Neural cell (in vitro differentiated cells): ENCODE measurements at regions not wholly inside any gene's neighbourhood (a gene's known extent, or its start where the extent isn't known, plus 50 kb on each side); places are given as distances from the start of the nearest gene placed in this dataset.

Source experiments
- EP300 ChIP-seq: fragments of 450-650 bp; conservative IDR thresholded peaks from 2 replicates; pipeline ENCODE4 v1.6.1; 2014; ENCODE audit warnings: antibody characterized with exemption, mild to moderate bottlenecking, moderate library complexity; ENCODE audit not compliant: poor library complexity, severe bottlenecking
- EZH2 ChIP-seq: fragments of 200-600, 300-800 bp; shearing (Covaris generic), sonication (generic); IDR thresholded peaks from 2 replicates; pipeline ENCODE4 v1.6.1; 2014; ENCODE audit warnings: antibody characterized with exemption, low read length, borderline replicate concordance, mild to moderate bottlenecking; ENCODE audit not compliant: insufficient read depth, poor library complexity, severe bottlenecking
- MXI1 ChIP-seq: fragments of 450-650 bp; conservative IDR thresholded peaks from 2 replicates; pipeline ENCODE4 v1.6.1; 2014; ENCODE audit warnings: antibody characterized with exemption, mild to moderate bottlenecking; ENCODE audit not compliant: poor library complexity, severe bottlenecking
- POLR2AphosphoS5 ChIP-seq: IDR thresholded peaks from 2 replicates; pipeline ENCODE4 v1.6.1; 2012
- SMC3 ChIP-seq: fragments of 450-650 bp; conservative IDR thresholded peaks from 2 replicates; pipeline ENCODE4 v1.6.1; 2014; ENCODE audit warnings: antibody characterized with exemption, mild to moderate bottlenecking, moderate library complexity; ENCODE audit not compliant: poor library complexity
- TAF1 ChIP-seq: IDR thresholded peaks from 2 replicates; pipeline ENCODE4 v1.6.1; 2012; ENCODE audit warnings: low read depth
- TF ChIP-seq, protein P1 (sequence below): fragments of 450-650 bp; IDR thresholded peaks from 2 replicates; pipeline ENCODE4 v1.5.1; 2014; ENCODE audit warnings: antibody characterized with exemption, mild to moderate bottlenecking, moderate library complexity; ENCODE audit not compliant: poor library complexity, severe bottlenecking
- TF ChIP-seq, protein P2 (sequence below): IDR thresholded peaks from 2 replicates; pipeline ENCODE4 v1.6.1; 2012; ENCODE audit warnings: borderline replicate concordance

DNA sequence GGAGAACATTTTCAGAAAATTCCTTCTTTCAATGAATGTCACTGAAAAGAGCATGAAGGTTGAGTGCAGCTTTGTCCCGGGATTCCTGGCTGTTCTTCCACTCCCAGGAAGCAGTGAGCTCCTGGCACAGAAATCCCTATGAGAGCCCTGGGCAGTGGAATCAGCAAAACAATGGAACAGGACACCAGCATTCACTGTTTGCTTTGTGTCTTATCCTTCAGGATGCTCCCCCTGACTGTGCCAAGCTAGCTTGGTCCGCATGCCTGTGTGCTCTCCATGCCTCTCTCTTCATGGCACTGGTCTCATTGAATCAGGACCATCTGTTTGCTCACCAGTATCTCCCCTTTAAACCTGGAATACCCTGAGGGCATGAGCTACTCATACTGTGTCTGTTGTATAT is 102.0 kb upstream of the GADL1 start:
- TF ChIP-seq, protein P1, sequence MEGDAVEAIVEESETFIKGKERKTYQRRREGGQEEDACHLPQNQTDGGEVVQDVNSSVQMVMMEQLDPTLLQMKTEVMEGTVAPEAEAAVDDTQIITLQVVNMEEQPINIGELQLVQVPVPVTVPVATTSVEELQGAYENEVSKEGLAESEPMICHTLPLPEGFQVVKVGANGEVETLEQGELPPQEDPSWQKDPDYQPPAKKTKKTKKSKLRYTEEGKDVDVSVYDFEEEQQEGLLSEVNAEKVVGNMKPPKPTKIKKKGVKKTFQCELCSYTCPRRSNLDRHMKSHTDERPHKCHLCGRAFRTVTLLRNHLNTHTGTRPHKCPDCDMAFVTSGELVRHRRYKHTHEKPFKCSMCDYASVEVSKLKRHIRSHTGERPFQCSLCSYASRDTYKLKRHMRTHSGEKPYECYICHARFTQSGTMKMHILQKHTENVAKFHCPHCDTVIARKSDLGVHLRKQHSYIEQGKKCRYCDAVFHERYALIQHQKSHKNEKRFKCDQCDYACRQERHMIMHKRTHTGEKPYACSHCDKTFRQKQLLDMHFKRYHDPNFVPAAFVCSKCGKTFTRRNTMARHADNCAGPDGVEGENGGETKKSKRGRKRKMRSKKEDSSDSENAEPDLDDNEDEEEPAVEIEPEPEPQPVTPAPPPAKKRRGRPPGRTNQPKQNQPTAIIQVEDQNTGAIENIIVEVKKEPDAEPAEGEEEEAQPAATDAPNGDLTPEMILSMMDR, result no peak
- TF ChIP-seq EZH2 (no peak), SMC3 (no peak), POLR2AphosphoS5 (no peak), TAF1 (no peak), EP300 (no peak), MXI1 (no peak)
- TF ChIP-seq, protein P2, sequence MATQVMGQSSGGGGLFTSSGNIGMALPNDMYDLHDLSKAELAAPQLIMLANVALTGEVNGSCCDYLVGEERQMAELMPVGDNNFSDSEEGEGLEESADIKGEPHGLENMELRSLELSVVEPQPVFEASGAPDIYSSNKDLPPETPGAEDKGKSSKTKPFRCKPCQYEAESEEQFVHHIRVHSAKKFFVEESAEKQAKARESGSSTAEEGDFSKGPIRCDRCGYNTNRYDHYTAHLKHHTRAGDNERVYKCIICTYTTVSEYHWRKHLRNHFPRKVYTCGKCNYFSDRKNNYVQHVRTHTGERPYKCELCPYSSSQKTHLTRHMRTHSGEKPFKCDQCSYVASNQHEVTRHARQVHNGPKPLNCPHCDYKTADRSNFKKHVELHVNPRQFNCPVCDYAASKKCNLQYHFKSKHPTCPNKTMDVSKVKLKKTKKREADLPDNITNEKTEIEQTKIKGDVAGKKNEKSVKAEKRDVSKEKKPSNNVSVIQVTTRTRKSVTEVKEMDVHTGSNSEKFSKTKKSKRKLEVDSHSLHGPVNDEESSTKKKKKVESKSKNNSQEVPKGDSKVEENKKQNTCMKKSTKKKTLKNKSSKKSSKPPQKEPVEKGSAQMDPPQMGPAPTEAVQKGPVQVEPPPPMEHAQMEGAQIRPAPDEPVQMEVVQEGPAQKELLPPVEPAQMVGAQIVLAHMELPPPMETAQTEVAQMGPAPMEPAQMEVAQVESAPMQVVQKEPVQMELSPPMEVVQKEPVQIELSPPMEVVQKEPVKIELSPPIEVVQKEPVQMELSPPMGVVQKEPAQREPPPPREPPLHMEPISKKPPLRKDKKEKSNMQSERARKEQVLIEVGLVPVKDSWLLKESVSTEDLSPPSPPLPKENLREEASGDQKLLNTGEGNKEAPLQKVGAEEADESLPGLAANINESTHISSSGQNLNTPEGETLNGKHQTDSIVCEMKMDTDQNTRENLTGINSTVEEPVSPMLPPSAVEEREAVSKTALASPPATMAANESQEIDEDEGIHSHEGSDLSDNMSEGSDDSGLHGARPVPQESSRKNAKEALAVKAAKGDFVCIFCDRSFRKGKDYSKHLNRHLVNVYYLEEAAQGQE, result no peak
